Osteocyte (in vitro differentiated cells): ENCODE measurements at regions not wholly inside any gene's neighbourhood (a gene's known extent, or its start where the extent isn't known, plus 50 kb on each side); places are given as distances from the start of the nearest gene placed in this dataset.
"Not testable (repeated sequence)": the region's sequence is repeated elsewhere in the genome, so short reads cannot be mapped to it uniquely, and the experiment has no call there.

Experiments used
- DNase-seq: peaks from one replicate; pipeline ENCODE4 v3.0.0; 2021; ENCODE audit warnings: mixed read lengths; ENCODE audit not compliant: unreplicated experiment; ENCODE audit errors: extremely low spot score
- H3K27ac Mint-ChIP-seq: one replicate; pipeline ENCODE4 v1.8.0; 2021; ENCODE audit warnings: mild to moderate bottlenecking, mixed read lengths; ENCODE audit not compliant: unreplicated experiment
- H3K27me3 Mint-ChIP-seq: one replicate; pipeline ENCODE4 v1.8.0; 2021; ENCODE audit warnings: mixed read lengths; ENCODE audit not compliant: unreplicated experiment
- H3K36me3 Mint-ChIP-seq: one replicate; pipeline ENCODE4 v1.8.0; 2021; ENCODE audit warnings: mixed read lengths; ENCODE audit not compliant: unreplicated experiment
- H3K4me1 Mint-ChIP-seq: one replicate; pipeline ENCODE4 v1.8.0; 2021; ENCODE audit warnings: mixed read lengths; ENCODE audit not compliant: unreplicated experiment
- H3K4me3 Mint-ChIP-seq: one replicate; pipeline ENCODE4 v1.8.0; 2021; ENCODE audit warnings: mild to moderate bottlenecking, moderate library complexity, mixed read lengths; ENCODE audit not compliant: unreplicated experiment
- H3K9me3 Mint-ChIP-seq: one replicate; pipeline ENCODE4 v1.8.0; 2021; ENCODE audit warnings: mixed read lengths; ENCODE audit not compliant: unreplicated experiment
- CTCF ChIP-seq: fragments of 200-600 bp; sonication (generic); IDR thresholded peaks from 2 replicates; pipeline ENCODE4 v1.5.0; 2021; ENCODE audit warnings: antibody characterized with exemption, mild to moderate bottlenecking, moderate library complexity

GRCh38 chr3:163508206-163508605, 1570.1 kb downstream of the SI start:
- TF ChIP-seq CTCF, result no peak
- H3K36me3 Mint-ChIP-seq, result no peaks in the 10 kb centered on the region
- no peaks in the 10 kb centered on the region for H3K4me1 Mint-ChIP-seq
- DNase-seq, result no peak
- no peak overlapping the region for H3K27ac Mint-ChIP-seq
- H3K27me3 Mint-ChIP-seq, result peaks cover 2% of the 10 kb centered on the region
- H3K4me3 Mint-ChIP-seq, result no peak overlapping the region
- H3K9me3 Mint-ChIP-seq, result no peaks in the 10 kb centered on the region

- DNase-seq, result no peak
- Mint-ChIP-seq H3K9me3 (no peaks in the 10 kb centered on the region), H3K4me3 (no peak overlapping the region), H3K36me3 (no peaks in the 10 kb centered on the region), H3K4me1 (no peaks in the 10 kb centered on the region), H3K27ac (no peak overlapping the region), H3K27me3 (peaks cover 2% of the 10 kb centered on the region)
- no peak for TF ChIP-seq CTCF
These were observed 1573.3 kb downstream of the SI start for GRCh38 chr3:163504974-163505373.

- DNase-seq, H3K36me3 Mint-ChIP-seq, H3K27ac Mint-ChIP-seq, H3K9me3 Mint-ChIP-seq, H3K27me3 Mint-ChIP-seq, H3K4me3 Mint-ChIP-seq, H3K4me1 Mint-ChIP-seq: not testable (repeated sequence)
These were observed 1578.5 kb downstream of the SI start for GRCh38 chr3:163499736-163500219.

GRCh38 chr3:163498842-163499735, 1579.2 kb downstream of the SI start:
- H3K4me3 Mint-ChIP-seq, H3K36me3 Mint-ChIP-seq, H3K4me1 Mint-ChIP-seq, H3K27ac Mint-ChIP-seq, DNase-seq, H3K9me3 Mint-ChIP-seq, H3K27me3 Mint-ChIP-seq: not testable (repeated sequence)

- H3K4me3 Mint-ChIP-seq, result no peak overlapping the region
- no peaks in the 10 kb centered on the region for H3K4me1 Mint-ChIP-seq
- no peak for TF ChIP-seq CTCF
- no peaks in the 10 kb centered on the region for H3K36me3 Mint-ChIP-seq
- peaks cover 5% of the 10 kb centered on the region for H3K9me3 Mint-ChIP-seq
- H3K27me3 Mint-ChIP-seq, result no peaks in the 10 kb centered on the region
- no peak for DNase-seq
- H3K27ac Mint-ChIP-seq, result no peak overlapping the region
These were observed 1586.6 kb downstream of the SI start for GRCh38 chr3:163491714-163492113.

- peak; percentile 57 for TF ChIP-seq CTCF
- peaks cover 5% of the 10 kb centered on the region for H3K9me3 Mint-ChIP-seq
- DNase-seq, result no peak
These were observed 1588.2 kb downstream of the SI start for GRCh38 chr3:163490119-163490518.

More at GRCh38 chr3:163490119-163490518, 1588.2 kb downstream of the SI start:
- H3K27ac Mint-ChIP-seq, result no peak overlapping the region
- H3K27me3 Mint-ChIP-seq, result no peaks in the 10 kb centered on the region
- no peaks in the 10 kb centered on the region for H3K4me1 Mint-ChIP-seq
- H3K36me3 Mint-ChIP-seq, result no peaks in the 10 kb centered on the region
- H3K4me3 Mint-ChIP-seq, result no peak overlapping the region
